ENCODE measurements at regions not wholly inside any gene's neighbourhood (a gene's known extent, or its start where the extent isn't known, plus 50 kb on each side); places are given as distances from the start of the nearest gene placed in this dataset.

GRCh38 chr5:173679909-173680630 lies 63.6 kb upstream of the BOD1 start:
- Histone ChIP-seq H3K79me1 (ENCODE audit: low read depth, low read length) (no peaks in the 10 kb centered on the region), H3K4me3 (ENCODE audit: extremely low read depth in 1 of 4, insufficient read depth in 2 of 4, low read depth in 3 of 4, low read length in 4 of 4) (no peak overlapping the region), H3K79me2 (ENCODE audit: control insufficient read depth in 1 of 2, insufficient read depth in 2 of 2, low read length in 2 of 2) (no peaks in the 10 kb centered on the region), H3K4ac (replicated peaks; ENCODE audit: insufficient read length, low read depth, low read length) (no peak overlapping the region), H3K9me3 (ENCODE audit: insufficient read depth in 2 of 2, low read depth in 1 of 2, low read length in 1 of 2) (peaks cover 7 to 20% of the 10 kb centered on the region in 2 experiments; a peak in 3 of 4 replicates), H3K56ac (replicated peaks; ENCODE audit: insufficient read length, low read depth, low read length) (no peak overlapping the region), H3K18ac (ENCODE audit: extremely low read depth, low read length) (no peak overlapping the region), H4K20me1 (replicated peaks in 1 of 2; ENCODE audit: control insufficient read depth in 1 of 2, insufficient read depth in 2 of 2, low read length in 2 of 2) (no peaks in the 10 kb centered on the region), H3K4me1 (replicated peaks in 1 of 4; ENCODE audit: control insufficient read depth in 3 of 4, insufficient read depth in 4 of 4, low read length in 3 of 4) (no peaks in the 10 kb centered on the region), H2BK5ac (ENCODE audit: low read depth, low read length) (no peak overlapping the region), H3K9ac (replicated peaks in 1 of 4; ENCODE audit: extremely low read depth in 1 of 4, low read depth in 3 of 4, low read length in 3 of 4) (no peak overlapping the region), H2BK12ac (ENCODE audit: low read depth, low read length) (0 out of 2 replicates have a peak overlapping the region, but pooled peaks have one; percentile 62), H3K23ac (ENCODE audit: insufficient read length) (no peak overlapping the region), H3K36me3 (ENCODE audit: control insufficient read depth in 2 of 4, insufficient read depth in 4 of 4, low read length in 3 of 4) (no peaks in the 10 kb centered on the region), H3K14ac (ENCODE audit: insufficient read length) (no peak overlapping the region), H2AFZ (ENCODE audit: low read length) (no peak overlapping the region), H4K91ac (replicated peaks; ENCODE audit: insufficient read length, low read length) (peak overlapping the region; percentile 56), H2BK15ac (ENCODE audit: low read length) (no peak overlapping the region), H3K23me2 (ENCODE audit: low read depth, low read length) (no peaks in the 10 kb centered on the region; the same call in 1 of the 2 replicates), H3K27ac (ENCODE audit: low read depth, low read length) (no peak overlapping the region), H2AK5ac (ENCODE audit: low read depth, low read length) (no peak overlapping the region), H3K27me3 (replicated peaks in 1 of 4; ENCODE audit: control insufficient read depth in 3 of 4, extremely low read depth in 1 of 4, insufficient read depth in 3 of 4, low read length in 3 of 4) (no peaks in the 10 kb centered on the region), H2BK120ac (replicated peaks; ENCODE audit: low read depth, low read length) (no peak overlapping the region), H4K8ac (ENCODE audit: extremely low read depth, insufficient read depth, low read length) (no peak overlapping the region), H4K5ac (ENCODE audit: insufficient read length, low read depth, low read length) (no peak overlapping the region), H3K4me2 (ENCODE audit: insufficient read depth in 1 of 2, low read depth in 2 of 2, low read length in 2 of 2) (no peak overlapping the region), H2BK20ac (ENCODE audit: low read length) (no peak overlapping the region)
- ChIA-PET POLR2A (ENCODE audit: partially characterized antibody) (interaction anchor here (0.5 to 1.0 kb wide), 2 partner anchors 9 to 23 kb away, joined by 3 read pairs; no protein-coding TSS in a partner anchor), CTCF (ENCODE audit: partially characterized antibody) (interaction anchor here (0.5 to 1.2 kb wide), 5 partner anchors 8 to 50 kb away, joined by 3 read pairs; no protein-coding TSS in a partner anchor)
- no peak for DNase-seq (ENCODE audit: low read depth in 1 of 2, low spot score in 2 of 2)
- no peak for FAIRE-seq
- 95% methylated on average over 6 of the region's 6 CpGs; no CpG with 5 or more reads in 1 of the 2 experiments for WGBS, 2 experiments (ENCODE audit: extremely low coverage in 1 of 2, insufficient coverage in 1 of 2, insufficient read length in 1 of 2, insufficient replicate concordance in 2 of 2, low coverage in 1 of 2, low lambda C conversion rate in 2 of 2, missing lambda C conversion rate in 1 of 2)
- TF ChIP-seq BCL11A (IDR thresholded peaks at IDR 0.05; ENCODE audit: low read depth in 2 of 2, low read length in 2 of 2) (no peak), POLR2A (IDR thresholded peaks at IDR 0.05; ENCODE audit: control extremely low read depth in 1 of 2, low read depth in 2 of 2, low read length in 2 of 2) (no peak), SIRT6 (IDR thresholded peaks at IDR 0.05; ENCODE audit: low read length) (no peak), SP4 (IDR thresholded peaks at IDR 0.05; ENCODE audit: low read length) (no peak), CTBP2 (IDR thresholded peaks at IDR 0.05; ENCODE audit: borderline replicate concordance, insufficient read depth, insufficient read length, low read length) (no peak)
